Ectodermal cell (in vitro differentiated cells): ENCODE measurements at regions not wholly inside any gene's neighbourhood (a gene's known extent, or its start where the extent isn't known, plus 50 kb on each side); places are given as distances from the start of the nearest gene placed in this dataset.

ENCODE experiments used
- H3K27ac ChIP-seq: 2 replicates; pipeline ENCODE4 v1.7.0; 2013; ENCODE audit warnings: mild to moderate bottlenecking, low read depth, low read length; ENCODE audit not compliant: insufficient read depth, poor library complexity, severe bottlenecking
- H3K27me3 ChIP-seq: 2 replicates; pipeline ENCODE4 v1.7.0; 2013; ENCODE audit warnings: mild to moderate bottlenecking, low read length; ENCODE audit not compliant: insufficient read depth, control insufficient read depth, poor library complexity, severe bottlenecking
- H3K36me3 ChIP-seq: one replicate; pipeline ENCODE4 v1.7.0; 2013; ENCODE audit warnings: low read length; ENCODE audit not compliant: control insufficient read depth, insufficient read depth
- H3K4me1 ChIP-seq: one replicate; pipeline ENCODE4 v1.7.0; 2013; ENCODE audit warnings: low read length; ENCODE audit not compliant: control insufficient read depth, insufficient read depth
- H3K4me3 ChIP-seq: 2 replicates; pipeline ENCODE4 v1.7.0; 2013; ENCODE audit warnings: low read depth, low read length, control low read depth; ENCODE audit not compliant: insufficient read depth
- H3K9me3 ChIP-seq: 2 replicates; pipeline ENCODE4 v1.7.0; 2013; ENCODE audit warnings: mild to moderate bottlenecking, low read length, moderate library complexity; ENCODE audit not compliant: control insufficient read depth
- WGBS, 2 experiments: methylation state at CpG; one replicate each; pipeline ENCODE4 v1.1.7; 2013; ENCODE audit warnings: missing lambda C conversion rate in 2 of 2; 5-methylcytosine and 5-hydroxymethylcytosine counted together

GRCh38 chr14:41378526-41378925 lies 228.2 kb upstream of the LRFN5 start:
- Histone ChIP-seq H3K9me3 (no peaks in the 10 kb centered on the region), H3K27me3 (no peaks in the 10 kb centered on the region), H3K4me1 (no peaks in the 10 kb centered on the region), H3K36me3 (no peaks in the 10 kb centered on the region), H3K4me3 (no peak overlapping the region), H3K27ac (no peak overlapping the region)
- 91 to 95% methylated on average over 2 of the region's 2 CpGs for WGBS, 2 experiments

- Histone ChIP-seq H3K36me3 (no peaks in the 10 kb centered on the region), H3K4me1 (no peaks in the 10 kb centered on the region), H3K4me3 (no peak overlapping the region), H3K27ac (no peak overlapping the region), H3K27me3 (no peaks in the 10 kb centered on the region), H3K9me3 (no peaks in the 10 kb centered on the region)
- WGBS, 2 experiments: 89 to 94% methylated on average over 2 of the region's 2 CpGs
These were observed 228.7 kb upstream of the LRFN5 start for GRCh38 chr14:41377932-41378331.

GRCh38 chr14:41374092-41374491 lies 232.6 kb upstream of the LRFN5 start:
- no peak overlapping the region for H3K27ac ChIP-seq
- no peaks in the 10 kb centered on the region for H3K9me3 ChIP-seq
- no peaks in the 10 kb centered on the region for H3K4me1 ChIP-seq
- H3K36me3 ChIP-seq: no peaks in the 10 kb centered on the region
- no peak overlapping the region for H3K4me3 ChIP-seq
- 94% methylated on average over 3 of the region's 4 CpGs for WGBS, 2 experiments
- H3K27me3 ChIP-seq: no peaks in the 10 kb centered on the region

- H3K27me3 ChIP-seq: no peaks in the 10 kb centered on the region
- H3K9me3 ChIP-seq: no peaks in the 10 kb centered on the region
- no peak overlapping the region for H3K4me3 ChIP-seq
- H3K36me3 ChIP-seq: no peaks in the 10 kb centered on the region
- WGBS, 2 experiments: 50 to 67% methylated on average over 1 of the region's 3 CpGs
- H3K27ac ChIP-seq: no peak overlapping the region
- H3K4me1 ChIP-seq: no peaks in the 10 kb centered on the region
These were observed 244.5 kb upstream of the LRFN5 start for GRCh38 chr14:41362139-41362538.

- WGBS, 2 experiments: 88 to 93% methylated on average over 1 to 2 of the region's 2 CpGs
- Histone ChIP-seq H3K36me3 (no peaks in the 10 kb centered on the region), H3K9me3 (no peaks in the 10 kb centered on the region), H3K4me1 (no peaks in the 10 kb centered on the region), H3K27ac (no peak overlapping the region), H3K27me3 (no peaks in the 10 kb centered on the region), H3K4me3 (no peak overlapping the region)
These were observed 246.6 kb upstream of the LRFN5 start for GRCh38 chr14:41360126-41360525.

GRCh38 chr14:41355866-41356265 lies 250.8 kb upstream of the LRFN5 start:
- Histone ChIP-seq H3K27me3 (no peaks in the 10 kb centered on the region), H3K27ac (no peak overlapping the region), H3K36me3 (no peaks in the 10 kb centered on the region), H3K9me3 (no peaks in the 10 kb centered on the region), H3K4me1 (no peaks in the 10 kb centered on the region), H3K4me3 (no peak overlapping the region)
- 94% methylated on average over 2 of the region's 3 CpGs; no CpG with 5 or more reads in 1 of the 2 experiments for WGBS, 2 experiments

GRCh38 chr14:41350476-41350875 lies 256.2 kb upstream of the LRFN5 start:
- WGBS, 2 experiments: 95 to 96% methylated on average over 6 to 7 of the region's 7 CpGs
- Histone ChIP-seq H3K4me3 (no peak overlapping the region), H3K27me3 (no peaks in the 10 kb centered on the region), H3K27ac (no peak overlapping the region), H3K9me3 (no peaks in the 10 kb centered on the region), H3K4me1 (no peaks in the 10 kb centered on the region), H3K36me3 (no peaks in the 10 kb centered on the region)

GRCh38 chr14:41349289-41349910 lies 257.3 kb upstream of the LRFN5 start:
- Histone ChIP-seq H3K27me3 (no peaks in the 10 kb centered on the region), H3K36me3 (no peaks in the 10 kb centered on the region), H3K9me3 (no peaks in the 10 kb centered on the region), H3K27ac (no peak overlapping the region), H3K4me3 (no peak overlapping the region), H3K4me1 (no peaks in the 10 kb centered on the region)
- 92 to 93% methylated on average over 8 of the region's 8 CpGs for WGBS, 2 experiments

- Histone ChIP-seq H3K27me3 (no peaks in the 10 kb centered on the region), H3K27ac (no peak overlapping the region), H3K4me3 (no peak overlapping the region), H3K36me3 (no peaks in the 10 kb centered on the region), H3K4me1 (no peaks in the 10 kb centered on the region), H3K9me3 (no peaks in the 10 kb centered on the region)
- WGBS, 2 experiments: 99 to 100% methylated on average over 3 to 4 of the region's 4 CpGs
These were observed 262.8 kb upstream of the LRFN5 start for GRCh38 chr14:41343857-41344256.

GRCh38 chr14:41313196-41313595 lies 293.5 kb upstream of the LRFN5 start:
- no peak overlapping the region for H3K4me3 ChIP-seq
- no peaks in the 10 kb centered on the region for H3K36me3 ChIP-seq
- no peak overlapping the region for H3K27ac ChIP-seq
- no peaks in the 10 kb centered on the region for H3K27me3 ChIP-seq
- WGBS, 2 experiments: 86 to 100% methylated on average over 1 of the region's 1 CpG
- H3K9me3 ChIP-seq: no peaks in the 10 kb centered on the region
- no peaks in the 10 kb centered on the region for H3K4me1 ChIP-seq

GRCh38 chr14:41303506-41303905 lies 303.2 kb upstream of the LRFN5 start:
- H3K4me3 ChIP-seq: no peak overlapping the region
- no peaks in the 10 kb centered on the region for H3K4me1 ChIP-seq
- 95 to 100% methylated on average over 3 of the region's 3 CpGs for WGBS, 2 experiments
- no peak overlapping the region for H3K27ac ChIP-seq
- no peaks in the 10 kb centered on the region for H3K9me3 ChIP-seq
- H3K36me3 ChIP-seq: no peaks in the 10 kb centered on the region
- no peaks in the 10 kb centered on the region for H3K27me3 ChIP-seq
